GM06990 (cell line): ENCODE measurements at regions not wholly inside any gene's neighbourhood (a gene's known extent, or its start where the extent isn't known, plus 50 kb on each side); places are given as distances from the start of the nearest gene placed in this dataset.

Experiments
- DNase-seq: peaks from one replicate; pipeline ENCODE4 v3.0.0-alpha.2; 2011; ENCODE audit not compliant: insufficient read length; ENCODE audit errors: extremely low read depth
- H3K27me3 ChIP-seq: replicated peaks from 2 replicates; pipeline ENCODE4 v1.6.0; 2011; ENCODE audit warnings: low read length; ENCODE audit not compliant: control insufficient read depth, insufficient read depth
- H3K36me3 ChIP-seq: 2 replicates; pipeline ENCODE4 v1.5.1; 2011; ENCODE audit warnings: low read length; ENCODE audit not compliant: control insufficient read depth, insufficient read depth
- H3K4me3 ChIP-seq: replicated peaks from 2 replicates; pipeline ENCODE4 v1.5.1; 2011; ENCODE audit warnings: low read depth, mild to moderate bottlenecking, control low read depth, low read length
- CTCF ChIP-seq: IDR thresholded peaks from 2 replicates; pipeline ENCODE4 v1.5.1; 2011; ENCODE audit warnings: low read length, control low read depth, mild to moderate bottlenecking, inconsistent platforms; ENCODE audit not compliant: insufficient read depth, poor library complexity, severe bottlenecking

- DNase-seq: no peak
- no peaks in the 10 kb centered on the region for H3K36me3 ChIP-seq
- no peak for TF ChIP-seq CTCF
- H3K4me3 ChIP-seq: no peak overlapping the region
- no peaks in the 10 kb centered on the region for H3K27me3 ChIP-seq
Measured at GRCh38 chr18:77395953-77396352, 146.3 kb downstream of the GALR1 start.

DNA sequence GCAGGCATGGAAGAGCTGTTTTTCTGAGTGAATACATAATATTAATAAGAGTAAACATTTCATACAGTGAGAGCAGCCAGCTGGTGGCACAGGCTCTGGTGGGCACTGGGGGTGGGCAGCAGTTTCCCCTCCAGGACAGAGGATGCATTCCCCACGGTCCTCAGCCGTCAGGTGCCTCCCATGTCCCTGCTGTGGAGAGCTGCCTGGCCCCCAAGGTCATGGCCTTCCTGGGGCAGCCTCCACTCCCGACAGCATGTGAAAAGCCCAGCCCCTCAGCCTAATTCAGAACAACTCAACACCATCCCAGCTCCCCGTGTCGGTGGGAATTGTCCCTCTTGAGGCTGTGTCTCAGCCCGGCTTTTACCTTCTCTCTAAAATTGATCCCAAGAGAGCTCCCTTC, 147.4 kb downstream of the GALR1 start:
- H3K4me3 ChIP-seq: no peak overlapping the region
- no peak for DNase-seq
- no peaks in the 10 kb centered on the region for H3K27me3 ChIP-seq
- no peak for TF ChIP-seq CTCF
- H3K36me3 ChIP-seq: no peaks in the 10 kb centered on the region

DNA sequence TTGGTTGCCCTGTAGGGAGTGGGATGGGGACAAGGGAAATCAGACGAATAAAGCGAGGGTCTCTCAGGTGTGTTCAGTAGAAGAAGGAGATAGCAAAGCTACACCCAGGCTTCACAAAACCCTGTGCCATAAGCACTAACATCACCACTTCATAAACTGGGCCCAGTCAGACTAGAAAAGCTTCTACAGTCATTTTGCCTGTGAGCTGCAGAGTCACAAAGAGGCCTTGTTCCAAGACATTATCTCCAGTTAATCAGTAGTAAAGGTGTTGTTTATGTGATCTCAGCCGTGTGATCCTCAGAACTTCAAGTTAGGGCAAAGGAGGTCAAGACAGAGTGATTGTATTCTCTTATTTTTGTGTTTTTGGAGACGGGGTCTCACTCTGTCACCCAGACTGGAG, 148.0 kb downstream of the GALR1 start:
- Histone ChIP-seq H3K4me3 (no peak overlapping the region), H3K36me3 (no peaks in the 10 kb centered on the region), H3K27me3 (no peaks in the 10 kb centered on the region)
- TF ChIP-seq CTCF: no peak
- no peak for DNase-seq

DNA sequence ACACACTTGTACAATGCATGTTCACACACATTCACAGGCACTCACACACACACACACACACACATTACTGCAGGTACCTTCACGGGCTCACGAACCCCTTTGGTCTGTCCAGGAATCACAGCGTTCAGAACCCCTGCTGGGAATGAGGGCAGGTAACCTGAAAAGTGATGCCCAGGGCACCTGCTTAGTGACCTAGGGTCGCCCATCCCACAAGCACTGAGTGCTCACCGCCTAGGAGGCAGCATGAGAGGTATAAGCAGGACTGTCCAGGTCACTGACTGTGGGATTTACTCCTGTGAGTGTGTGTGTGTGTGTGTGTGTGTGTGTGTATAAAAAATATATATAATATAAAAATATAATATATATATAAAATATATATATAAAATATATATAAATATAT, 150.9 kb downstream of the GALR1 start:
- Histone ChIP-seq H3K4me3 (no peak overlapping the region), H3K36me3 (no peaks in the 10 kb centered on the region), H3K27me3 (no peaks in the 10 kb centered on the region)
- no peak for DNase-seq
- TF ChIP-seq CTCF: no peak

- Histone ChIP-seq H3K36me3 (no peaks in the 10 kb centered on the region), H3K4me3 (no peak overlapping the region), H3K27me3 (no peaks in the 10 kb centered on the region)
- no peak for TF ChIP-seq CTCF
- DNase-seq: no peak
Measured at GRCh38 chr18:77401173-77401572, 151.5 kb downstream of the GALR1 start.

GRCh38 chr18:77403969-77404535, 154.4 kb downstream of the GALR1 start:
- no peak for TF ChIP-seq CTCF
- Histone ChIP-seq H3K36me3 (no peaks in the 10 kb centered on the region), H3K4me3 (no peak overlapping the region), H3K27me3 (no peaks in the 10 kb centered on the region)
- no peak for DNase-seq
